Superior temporal gyrus (tissue), 1 donor: ENCODE measurements at regions not wholly inside any gene's neighbourhood (a gene's known extent, or its start where the extent isn't known, plus 50 kb on each side); places are given as distances from the start of the nearest gene placed in this dataset.
"Not testable (repeated sequence)": the region's sequence is repeated elsewhere in the genome, so short reads cannot be mapped to it uniquely, and the experiment has no call there.

ENCODE experiments used
- DNase-seq: peaks from one replicate; pipeline ENCODE4 v3.0.0-alpha.2; 2016; ENCODE audit errors: extremely low spot score

GRCh38 chr1:177646757-177647730 is 322.8 kb downstream of the SEC16B start:
- DNase-seq = no peak

- DNase-seq = no peak
These were observed 324.2 kb downstream of the SEC16B start for GRCh38 chr1:177645491-177646190.

- DNase-seq = no peak
These were observed 329.2 kb downstream of the SEC16B start for GRCh38 chr1:177640687-177641086.

DNA sequence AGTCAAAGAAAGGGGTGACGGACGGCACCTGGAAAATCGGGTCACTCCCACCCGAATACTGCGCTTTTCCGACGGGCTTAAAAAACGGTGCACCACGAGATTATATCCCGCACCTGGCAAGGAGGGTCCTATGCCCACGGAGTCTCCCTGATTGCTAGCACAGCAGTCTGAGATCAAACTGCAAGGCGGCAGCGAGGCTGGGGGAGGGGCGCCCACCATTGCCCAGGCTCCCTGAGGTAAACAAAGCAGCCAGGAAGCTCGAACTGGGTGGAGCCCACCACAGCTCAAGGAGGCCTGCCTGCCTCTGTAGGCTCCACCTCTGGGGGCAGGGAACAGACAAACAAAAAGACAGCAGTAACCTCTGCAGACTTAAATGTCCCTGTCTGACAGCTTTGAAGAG is 335.7 kb downstream of the SEC16B start:
- DNase-seq = not testable (repeated sequence)

DNA sequence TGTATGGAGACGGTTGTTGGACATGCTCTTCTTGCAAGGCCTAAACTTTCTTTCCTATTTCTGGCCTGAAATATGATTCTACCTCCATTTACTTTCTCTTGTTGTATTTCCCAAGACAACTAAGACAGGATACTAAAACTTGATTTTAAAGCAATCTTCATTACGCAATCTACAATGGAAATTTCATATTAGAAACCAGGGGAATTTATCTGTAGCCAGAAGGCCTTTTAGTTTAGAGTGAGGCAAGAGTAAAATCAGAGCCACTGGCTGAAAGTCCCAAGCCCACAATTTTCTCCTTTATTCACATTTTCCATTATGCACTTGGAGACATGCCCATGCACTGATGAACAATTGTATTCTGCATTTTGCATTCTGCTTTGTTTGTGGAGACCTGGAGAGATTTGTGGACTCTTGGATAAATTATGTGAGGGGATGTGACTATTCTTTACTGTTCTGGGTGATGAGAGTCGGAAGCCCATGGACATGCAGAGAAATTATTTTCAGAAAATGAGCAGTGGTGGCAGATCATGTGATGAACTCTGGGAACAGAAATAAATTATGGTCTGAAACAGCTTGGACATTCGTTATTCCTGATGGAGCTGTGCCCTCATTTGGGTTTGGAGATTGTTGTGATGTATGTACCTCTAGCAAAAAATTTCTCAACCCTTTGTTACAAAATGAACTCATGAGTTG is 336.8 kb downstream of the SEC16B start:
- no peak for DNase-seq

- no peak for DNase-seq
These were observed 338.1 kb downstream of the SEC16B start for GRCh38 chr1:177631770-177632169.

DNA sequence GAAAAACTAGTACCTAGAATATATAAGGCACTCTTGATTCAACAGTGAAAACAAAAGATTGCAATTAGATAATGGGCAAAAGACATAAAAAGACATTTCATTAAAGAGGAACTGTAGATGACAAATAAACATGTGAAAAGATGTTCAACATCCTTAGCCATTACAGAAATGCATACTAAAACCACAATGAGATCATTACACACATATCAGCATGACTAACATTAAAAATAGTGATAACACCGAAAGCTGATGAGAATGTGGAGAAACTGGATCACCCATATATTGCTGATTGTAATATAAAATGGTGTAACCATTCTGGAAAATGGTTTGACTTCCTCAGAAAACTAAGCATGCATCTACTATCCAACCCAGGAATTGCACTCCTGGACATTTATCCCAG is 340.3 kb downstream of the SEC16B start:
- DNase-seq = no peak

GRCh38 chr1:177627148-177627910 is 342.5 kb downstream of the SEC16B start:
- no peak for DNase-seq

DNA sequence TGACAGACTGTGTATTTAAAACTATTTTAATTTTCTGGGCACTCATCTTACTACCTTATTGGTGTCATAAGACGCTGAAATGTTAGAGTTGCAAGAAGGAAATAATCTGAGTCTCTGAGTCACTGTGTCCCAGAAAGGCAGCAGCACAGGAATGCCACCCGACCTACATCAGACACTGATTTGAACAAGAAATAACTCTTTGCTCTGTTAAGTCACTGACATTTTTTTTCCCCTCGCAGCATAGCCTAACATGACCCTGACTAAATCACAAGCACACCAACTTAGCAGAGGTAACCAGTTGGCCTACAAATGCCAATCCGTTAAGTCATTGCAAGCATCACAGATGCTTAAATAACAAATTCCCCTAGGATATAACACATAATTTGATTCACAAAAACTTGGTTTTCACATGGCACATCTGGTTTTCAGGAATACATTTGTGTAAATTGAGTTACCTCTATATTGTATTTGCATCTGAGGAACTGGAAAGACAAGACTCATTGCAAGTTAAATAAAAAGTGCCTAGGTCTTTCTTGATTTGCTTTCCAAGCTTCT is 349.1 kb downstream of the SEC16B start:
- DNase-seq = no peak

GRCh38 chr1:177615251-177615650 is 354.6 kb downstream of the SEC16B start:
- DNase-seq = no peak

GRCh38 chr1:177611402-177611801 is 358.5 kb downstream of the SEC16B start:
- no peak for DNase-seq

DNA sequence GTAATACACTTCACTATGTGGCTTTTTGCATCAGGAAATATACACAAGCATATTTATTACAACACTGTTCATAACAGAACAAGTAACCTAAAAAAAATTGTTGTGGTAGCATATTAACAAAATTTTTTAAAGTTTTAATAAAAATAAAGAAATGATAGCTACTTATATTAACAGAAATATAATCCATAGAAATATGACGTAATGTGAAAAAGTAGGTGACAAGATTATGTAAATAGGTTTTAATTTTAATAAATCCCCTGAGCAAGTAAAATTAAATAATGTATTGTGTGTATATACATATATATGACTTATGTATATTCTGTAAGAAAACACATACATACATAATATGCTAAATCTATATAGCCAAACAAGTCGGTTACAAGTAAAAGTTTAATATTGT is 359.9 kb downstream of the SEC16B start:
- DNase-seq = no peak

DNA sequence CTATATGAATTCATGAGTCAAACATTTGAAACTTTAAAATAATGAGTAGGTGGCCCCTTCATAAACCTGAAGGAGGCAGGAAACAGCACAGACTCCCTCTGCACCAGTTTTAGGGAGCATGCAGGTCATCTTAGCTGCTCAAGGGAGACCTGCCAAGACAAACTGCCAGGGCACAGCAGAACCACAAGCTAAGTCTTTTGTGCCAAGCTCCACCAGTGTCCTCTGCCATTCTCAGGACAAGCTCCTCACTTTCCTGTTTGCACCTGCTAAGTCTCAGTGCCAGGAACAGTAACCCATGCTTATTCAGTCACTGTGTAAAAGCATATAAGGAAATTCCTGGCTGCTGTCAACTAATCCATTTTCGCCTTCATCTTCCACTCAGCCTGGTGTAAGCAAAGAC is 368.9 kb downstream of the SEC16B start:
- no peak for DNase-seq

GRCh38 chr1:177600321-177600720 is 369.5 kb downstream of the SEC16B start:
- no peak for DNase-seq

DNA sequence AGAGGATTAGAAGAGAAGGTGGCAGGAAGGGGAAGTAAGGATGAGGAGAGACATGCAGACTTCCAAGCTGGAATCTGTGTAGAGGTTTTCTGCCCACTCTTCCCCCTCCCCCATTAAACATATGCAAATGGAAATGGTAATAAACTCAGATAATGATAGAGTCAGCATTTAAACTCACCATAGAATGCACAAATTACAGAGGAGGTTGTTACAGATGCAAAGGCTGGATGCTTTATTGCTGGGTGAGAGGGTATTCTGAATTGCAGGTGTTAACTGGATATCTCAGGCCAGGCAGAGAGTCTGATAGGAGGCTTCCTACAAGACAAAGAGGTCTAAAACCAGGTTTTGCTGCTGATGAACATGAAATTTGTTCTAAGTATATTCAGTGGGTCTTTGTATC is 372.5 kb downstream of the SEC16B start:
- no peak for DNase-seq

GRCh38 chr1:177596485-177596884 is 373.4 kb downstream of the SEC16B start:
- DNase-seq = no peak

GRCh38 chr1:177593105-177593504 is 376.8 kb downstream of the SEC16B start:
- DNase-seq = no peak

DNA sequence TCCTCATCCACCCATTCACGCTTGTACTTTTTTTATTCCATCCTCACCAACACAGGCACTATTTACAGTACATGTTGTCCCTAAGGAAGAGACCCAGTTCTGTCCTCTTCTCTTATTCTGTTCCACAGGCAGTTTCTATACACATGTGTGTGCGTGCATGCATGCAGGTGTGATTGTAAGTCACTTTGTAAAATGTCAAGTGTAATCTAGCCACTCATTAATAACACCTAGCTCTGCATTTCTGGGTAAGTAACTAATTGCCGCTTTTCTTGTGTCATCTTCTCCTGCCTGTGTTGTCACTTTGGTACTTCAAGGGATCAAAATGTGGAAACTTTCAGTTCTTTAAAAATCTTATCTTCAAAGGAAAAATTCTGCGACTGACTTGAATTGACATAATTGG is 377.2 kb downstream of the SEC16B start:
- no peak for DNase-seq

DNA sequence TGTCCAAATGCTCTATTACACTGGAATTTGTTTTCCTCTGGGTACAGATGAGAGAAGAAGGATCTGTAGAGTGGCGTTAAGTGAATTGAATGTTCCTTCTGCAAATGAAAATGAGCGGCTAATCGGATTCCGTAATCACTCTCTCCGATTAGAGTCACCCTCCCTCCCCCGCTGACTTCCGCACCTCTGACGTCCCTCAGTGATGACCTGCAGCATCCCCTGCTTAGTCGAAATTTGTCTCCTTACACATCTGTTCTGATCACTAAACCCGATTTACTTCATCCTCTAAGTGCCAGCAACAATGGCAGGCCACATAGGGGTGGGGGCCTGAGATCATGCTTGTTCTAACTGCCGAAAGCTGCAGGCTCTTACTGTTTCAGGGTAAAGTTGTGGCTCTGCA is 378.7 kb downstream of the SEC16B start:
- DNase-seq = no peak

GRCh38 chr1:177589166-177589565 is 380.7 kb downstream of the SEC16B start:
- no peak for DNase-seq

- DNase-seq = no peak
These were observed 383.4 kb downstream of the SEC16B start for GRCh38 chr1:177586429-177586828.
